MM.1S (cell line): ENCODE measurements at regions not wholly inside any gene's neighbourhood (a gene's known extent, or its start where the extent isn't known, plus 50 kb on each side); places are given as distances from the start of the nearest gene placed in this dataset.

Experiments
- DNase-seq: peaks from one replicate; pipeline ENCODE4 v3.0.0-alpha.2; 2015
- H2AFZ ChIP-seq: fragments of 300-600 bp; sonication (generic); 2 replicates; pipeline ENCODE4 v1.6.0; 2016; ENCODE audit warnings: antibody characterized with exemption, low read length
- H3F3A ChIP-seq: fragments of 300-600 bp; sonication (generic); 2 replicates; pipeline ENCODE4 v1.6.1; 2016; ENCODE audit warnings: mild to moderate bottlenecking, antibody characterized with exemption, low read length, moderate library complexity, mixed read lengths; ENCODE audit not compliant: insufficient read depth
- H3K27ac ChIP-seq: fragments of 300-600 bp; sonication (generic); 2 replicates; pipeline ENCODE4 v1.5.1; 2016; ENCODE audit warnings: mild to moderate bottlenecking, low read length
- H3K27me3 ChIP-seq: fragments of 300-600 bp; sonication (generic); replicated peaks from 2 replicates; pipeline ENCODE4 v1.6.0; 2016; ENCODE audit warnings: low read length; ENCODE audit not compliant: insufficient read depth
- H3K36me3 ChIP-seq: fragments of 300-600 bp; sonication (generic); replicated peaks from 2 replicates; pipeline ENCODE4 v1.6.1; 2016; ENCODE audit warnings: mild to moderate bottlenecking, low read length, mixed read lengths; ENCODE audit not compliant: insufficient read depth
- H3K4me1 ChIP-seq: fragments of 300-600 bp; sonication (generic); 2 replicates; pipeline ENCODE4 v1.6.1; 2016; ENCODE audit warnings: low read length, mixed read lengths
- H3K4me2 ChIP-seq: fragments of 300-600 bp; sonication (generic); 2 replicates; pipeline ENCODE4 v1.6.0; 2016; ENCODE audit warnings: low read depth, low read length
- H3K4me3 ChIP-seq: fragments of 300-600 bp; sonication (generic); 2 replicates; pipeline ENCODE4 v1.5.1; 2016; ENCODE audit warnings: low read length, mixed read lengths
- H3K79me2 ChIP-seq: fragments of 300-600 bp; sonication (generic); 2 replicates; pipeline ENCODE4 v1.6.1; 2016; ENCODE audit warnings: mixed run types, low read length, mixed read lengths
- H3K9ac ChIP-seq: fragments of 300-600 bp; sonication (generic); 2 replicates; pipeline ENCODE4 v1.6.1; 2016; ENCODE audit warnings: low read length, mixed read lengths
- H3K9me2 ChIP-seq: fragments of 300-600 bp; sonication (generic); replicated peaks from 2 replicates; pipeline ENCODE4 v1.6.1; 2016; ENCODE audit warnings: mild to moderate bottlenecking, low read length, mixed read lengths; ENCODE audit not compliant: insufficient read depth
- H3K9me3 ChIP-seq: fragments of 300-600 bp; sonication (generic); replicated peaks from 2 replicates; pipeline ENCODE4 v1.6.1; 2016; ENCODE audit warnings: mild to moderate bottlenecking, low read length, mixed read lengths; ENCODE audit not compliant: insufficient read depth
- H4K20me1 ChIP-seq: fragments of 300-600 bp; sonication (generic); 2 replicates; pipeline ENCODE4 v1.6.1; 2016; ENCODE audit warnings: mild to moderate bottlenecking, low read length, moderate library complexity, mixed read lengths; ENCODE audit not compliant: insufficient read depth
- CTCF ChIP-seq: fragments of 300-600 bp; sonication (generic); IDR thresholded peaks from 2 replicates; pipeline ENCODE4 v1.5.1; 2016; ENCODE audit warnings: antibody characterized with exemption, low read length, mixed read lengths
- EZH2 ChIP-seq: fragments of 300-600 bp; sonication (generic); optimal IDR thresholded peaks from 2 replicates; pipeline ENCODE3; 2017; ENCODE audit warnings: low read depth, mild to moderate bottlenecking, antibody characterized with exemption, low read length, mixed read lengths
- EZH2phosphoT487 ChIP-seq: fragments of 300-600 bp; sonication (generic); IDR thresholded peaks from 2 replicates; pipeline ENCODE4 v1.6.1; 2018; ENCODE audit warnings: antibody characterized with exemption, low read length

- Histone ChIP-seq H3K36me3 (no peaks in the 10 kb centered on the region), H3K79me2 (no peaks in the 10 kb centered on the region), H4K20me1 (no peaks in the 10 kb centered on the region), H3K4me2 (no peak overlapping the region), H3K4me1 (no peaks in the 10 kb centered on the region), H3K27ac (no peak overlapping the region), H3K27me3 (no peaks in the 10 kb centered on the region), H3K9me2 (no peaks in the 10 kb centered on the region), H2AFZ (no peak overlapping the region), H3K9ac (no peak overlapping the region), H3K4me3 (no peak overlapping the region), H3K9me3 (no peaks in the 10 kb centered on the region), H3F3A (no peaks in the 10 kb centered on the region)
- TF ChIP-seq CTCF (no peak), EZH2phosphoT487 (no peak), EZH2 (no peak)
- no peak for DNase-seq
Observed at GRCh38 chr5:18074961-18075360, 440.7 kb downstream of the TAF11L14 start.

GRCh38 chr5:18078157-18078556 lies 443.9 kb downstream of the TAF11L14 start:
- no peak overlapping the region for H3K4me3 ChIP-seq

GRCh38 chr5:18079831-18080230 lies 445.6 kb downstream of the TAF11L14 start:
- no peak for DNase-seq
- TF ChIP-seq EZH2 (no peak), EZH2phosphoT487 (no peak)
- H3K9me3 ChIP-seq, result no peaks in the 10 kb centered on the region
- H3K4me3 ChIP-seq, result no peak overlapping the region
- no peak overlapping the region for H3K27ac ChIP-seq
- H3K36me3 ChIP-seq, result no peaks in the 10 kb centered on the region
- no peak overlapping the region for H2AFZ ChIP-seq
- no peaks in the 10 kb centered on the region for H3K27me3 ChIP-seq
- H4K20me1 ChIP-seq, result no peaks in the 10 kb centered on the region
- H3K4me2 ChIP-seq, result no peak overlapping the region
- no peaks in the 10 kb centered on the region for H3K4me1 ChIP-seq
- no peak overlapping the region for H3K9ac ChIP-seq
- H3K79me2 ChIP-seq, result no peaks in the 10 kb centered on the region
- no peaks in the 10 kb centered on the region for H3F3A ChIP-seq
- H3K9me2 ChIP-seq, result no peaks in the 10 kb centered on the region

More at GRCh38 chr5:18078157-18078556, 443.9 kb downstream of the TAF11L14 start:
- Histone ChIP-seq H3K9me2 (no peaks in the 10 kb centered on the region), H3K79me2 (no peaks in the 10 kb centered on the region), H3F3A (no peaks in the 10 kb centered on the region), H4K20me1 (no peaks in the 10 kb centered on the region), H3K4me2 (no peak overlapping the region), H3K27me3 (no peaks in the 10 kb centered on the region), H2AFZ (no peak overlapping the region), H3K27ac (no peak overlapping the region), H3K36me3 (no peaks in the 10 kb centered on the region), H3K4me1 (no peaks in the 10 kb centered on the region), H3K9me3 (no peaks in the 10 kb centered on the region), H3K9ac (no peak overlapping the region)
- TF ChIP-seq EZH2phosphoT487 (no peak), EZH2 (no peak)
- no peak for DNase-seq

GRCh38 chr5:18088020-18088579 lies 453.8 kb downstream of the TAF11L14 start:
- no peaks in the 10 kb centered on the region for H3K4me1 ChIP-seq
- no peaks in the 10 kb centered on the region for H3F3A ChIP-seq
- H3K27me3 ChIP-seq, result no peaks in the 10 kb centered on the region
- no peaks in the 10 kb centered on the region for H3K79me2 ChIP-seq
- no peak for TF ChIP-seq CTCF
- TF ChIP-seq EZH2phosphoT487, result no peak
- no peak for TF ChIP-seq EZH2
- no peak overlapping the region for H3K27ac ChIP-seq
- H2AFZ ChIP-seq, result no peak overlapping the region
- no peaks in the 10 kb centered on the region for H4K20me1 ChIP-seq
- H3K9ac ChIP-seq, result no peak overlapping the region
- H3K36me3 ChIP-seq, result no peaks in the 10 kb centered on the region
- H3K9me3 ChIP-seq, result no peaks in the 10 kb centered on the region
- no peak for DNase-seq
- H3K4me2 ChIP-seq, result no peak overlapping the region
- H3K4me3 ChIP-seq, result no peak overlapping the region
- H3K9me2 ChIP-seq, result no peaks in the 10 kb centered on the region
